Keratinocyte (primary cell): ENCODE measurements at regions not wholly inside any gene's neighbourhood (a gene's known extent, or its start where the extent isn't known, plus 50 kb on each side); places are given as distances from the start of the nearest gene placed in this dataset.

Experiments used
- DNase-seq: peaks from one replicate; pipeline ENCODE4 v3.0.0-alpha.2; 2011; ENCODE audit warnings: low read depth, missing footprints, low spot score
- FAIRE-seq: peaks from 2 replicates; lab custom pipeline; 2011; peaks lifted over from hg19 to GRCh38; lab: Jason Lieb, UNC
- H2AFZ ChIP-seq: 2 replicates; pipeline ENCODE4 v1.6.0; 2012; ENCODE audit warnings: low read length, control low read depth, inconsistent platforms; ENCODE audit not compliant: control insufficient read depth
- H3K27ac ChIP-seq: 2 replicates; pipeline ENCODE4 v1.5.1; 2011; ENCODE audit warnings: low read length; ENCODE audit not compliant: control insufficient read depth, insufficient read depth
- H3K27me3 ChIP-seq: 3 replicates; pipeline ENCODE4 v1.6.0; 2011; ENCODE audit warnings: low read length; ENCODE audit not compliant: control insufficient read depth, insufficient read depth; ENCODE audit errors: extremely low read depth
- H3K36me3 ChIP-seq, 2 experiments: 2 replicates in 1 of 2; 3 replicates in 1 of 2; pipeline ENCODE4 v1.5.1; 2011; ENCODE audit warnings: low read length in 2 of 2, mild to moderate bottlenecking in 1 of 2; ENCODE audit not compliant: control insufficient read depth in 2 of 2, insufficient read depth in 2 of 2; ENCODE audit errors: extremely low read depth in 1 of 2
- H3K4me1 ChIP-seq: 3 replicates; pipeline ENCODE4 v1.5.1; 2011; ENCODE audit warnings: low read length; ENCODE audit not compliant: control insufficient read depth, insufficient read depth; ENCODE audit errors: extremely low read depth
- H3K4me2 ChIP-seq: 3 replicates; pipeline ENCODE4 v1.6.0; 2011; ENCODE audit warnings: low read depth, low read length; ENCODE audit not compliant: control insufficient read depth, insufficient read depth; ENCODE audit errors: extremely low read depth
- H3K4me3 ChIP-seq, 3 experiments: fragments of 200-600 bp in 1 of 3; sonication (generic) in 1 of 3; 2 replicates in 2 of 3; 3 replicates in 1 of 3; pipeline ENCODE4 v1.5.1; 2011 to 2016; ENCODE audit warnings: low read length in 3 of 3, mild to moderate bottlenecking in 3 of 3, control low read depth in 2 of 3, inconsistent platforms in 1 of 3, low read depth in 1 of 3, mixed read lengths in 1 of 3, mixed run types in 1 of 3, moderate library complexity in 1 of 3; ENCODE audit not compliant: control insufficient read depth in 2 of 3, insufficient read depth in 2 of 3; ENCODE audit errors: extremely low read depth in 1 of 3
- H3K79me2 ChIP-seq: 2 replicates; pipeline ENCODE4 v1.6.0; 2012; ENCODE audit warnings: low read length; ENCODE audit not compliant: control insufficient read depth, insufficient read depth
- H3K9ac ChIP-seq: 3 replicates; pipeline ENCODE4 v1.6.0; 2011; ENCODE audit warnings: low read length; ENCODE audit not compliant: control insufficient read depth, insufficient read depth; ENCODE audit errors: extremely low read depth
- H3K9me1 ChIP-seq: 3 replicates; pipeline ENCODE4 v1.6.0; 2011; ENCODE audit warnings: low read length; ENCODE audit not compliant: control insufficient read depth, insufficient read depth; ENCODE audit errors: extremely low read depth
- H3K9me3 ChIP-seq: 2 replicates; pipeline ENCODE4 v1.5.1; 2012; ENCODE audit warnings: low read depth, low read length; ENCODE audit not compliant: control insufficient read depth
- H4K20me1 ChIP-seq: 3 replicates; pipeline ENCODE4 v1.6.0; 2011; ENCODE audit warnings: low read length; ENCODE audit not compliant: control insufficient read depth, insufficient read depth; ENCODE audit errors: extremely low read depth
- CTCF ChIP-seq, 3 experiments: IDR thresholded peaks in 1 of 3; conservative IDR thresholded peaks in 1 of 3; optimal IDR thresholded peaks in 1 of 3; 2 replicates in 2 of 3; 3 replicates in 1 of 3; pipeline versions ENCODE3 to v1.5.1; 2011; ENCODE audit warnings: low read length in 3 of 3, mild to moderate bottlenecking in 3 of 3, moderate library complexity in 2 of 3, control low read depth in 1 of 3, inconsistent platforms in 1 of 3; ENCODE audit not compliant: insufficient read depth in 2 of 3; ENCODE audit errors: extremely low read depth in 1 of 3
- EZH2 ChIP-seq: IDR thresholded peaks from one replicate; pipeline ENCODE4 v1.6.1; 2012; ENCODE audit warnings: inconsistent platforms, mild to moderate bottlenecking, low read length, moderate library complexity
- dilution Hi-C: fragments of 300-500 bp; cut with MboI; formaldehyde crosslinking; loops from one replicate; pipeline ENCODE4 v1.7.0; 2020; ENCODE audit warnings: low sequenced_read_pairs; ENCODE audit not compliant: extremely low pct_ligation_motif_present

- Histone ChIP-seq H3K36me3 (no peaks in the 10 kb centered on the region), H4K20me1 (no peaks in the 10 kb centered on the region), H2AFZ (no peak overlapping the region), H3K4me2 (no peak overlapping the region), H3K27ac (no peak overlapping the region), H3K4me1 (no peaks in the 10 kb centered on the region), H3K4me3 (no peak overlapping the region), H3K79me2 (no peaks in the 10 kb centered on the region), H3K27me3 (no peaks in the 10 kb centered on the region), H3K9ac (no peak overlapping the region), H3K9me3 (no peaks in the 10 kb centered on the region), H3K9me1 (no peaks in the 10 kb centered on the region)
- TF ChIP-seq CTCF (optimal IDR thresholded peaks at IDR 0.05 in 1 of 3, IDR thresholded peaks at IDR 0.05 in 1 of 3, conservative IDR thresholded peaks at IDR 0.05 in 1 of 3; ENCODE audit: extremely low read depth in 1 of 3, insufficient read depth in 2 of 3, low read length in 3 of 3) (no peak), EZH2 (no peak)
- no peak for FAIRE-seq
- dilution Hi-C loops: no loop called here
- DNase-seq: no peak
These were observed 202.6 kb downstream of the MEX3B start for GRCh38 chr15:81843226-81843625.

- H3K9me3 ChIP-seq: no peaks in the 10 kb centered on the region
- no peaks in the 10 kb centered on the region for H3K36me3 ChIP-seq
- no peak overlapping the region for H3K4me2 ChIP-seq
- no peak overlapping the region for H2AFZ ChIP-seq
- no peaks in the 10 kb centered on the region for H3K4me1 ChIP-seq
- no peak overlapping the region for H3K27ac ChIP-seq
- no peak overlapping the region for H3K9ac ChIP-seq
- no peak for FAIRE-seq
- TF ChIP-seq CTCF (optimal IDR thresholded peaks at IDR 0.05 in 1 of 3, IDR thresholded peaks at IDR 0.05 in 1 of 3, conservative IDR thresholded peaks at IDR 0.05 in 1 of 3; ENCODE audit: extremely low read depth in 1 of 3, insufficient read depth in 2 of 3, low read length in 3 of 3): no peak
- H3K79me2 ChIP-seq: no peaks in the 10 kb centered on the region
- H3K27me3 ChIP-seq: no peaks in the 10 kb centered on the region
- H3K9me1 ChIP-seq: no peaks in the 10 kb centered on the region
- H3K4me3 ChIP-seq: no peak overlapping the region
- no peaks in the 10 kb centered on the region for H4K20me1 ChIP-seq
- dilution Hi-C loops: no loop called here
- DNase-seq: no peak
These were observed 206.4 kb downstream of the MEX3B start for GRCh38 chr15:81839387-81839786.
